Common myeloid progenitor, CD34-positive (primary cell): ENCODE measurements at regions not wholly inside any gene's neighbourhood (a gene's known extent, or its start where the extent isn't known, plus 50 kb on each side); places are given as distances from the start of the nearest gene placed in this dataset.

ENCODE experiments used
- CTCF ChIA-PET: fragments of 350-600 bp; sonication (Branson Sonifier 250); formaldehyde crosslinking; loops from one replicate; lab custom pipeline; 2021; ENCODE audit warnings: antibody characterized with exemption; lab: Charles Lee
- POLR2A ChIA-PET: fragments of 350-600 bp; sonication (Branson Sonifier 250); formaldehyde crosslinking; loops from one replicate; lab custom pipeline; 2021; ENCODE audit warnings: antibody characterized with exemption; lab: Charles Lee
- DNase-seq, 3 donors: peaks; one replicate each; pipeline versions ENCODE4 v3.0.0 to v3.0.0-alpha.2; 2013
- H3K27ac ChIP-seq, 2 experiments: 1 replicate in 1 of 2; 2 replicates in 1 of 2; pipeline ENCODE4 v1.7.0; 2013; ENCODE audit warnings: inconsistent platforms in 2 of 2, low read length in 2 of 2, mild to moderate bottlenecking in 2 of 2, low read depth in 1 of 2, moderate library complexity in 1 of 2; ENCODE audit not compliant: severe bottlenecking in 2 of 2, insufficient read depth in 1 of 2, poor library complexity in 1 of 2
- H3K27me3 ChIP-seq, 5 experiments: replicated peaks in 2 of 5; 1 replicate in 3 of 5; 2 replicates in 2 of 5; pipeline versions ENCODE4 v1.6.1 to v1.7.0; 2013; ENCODE audit warnings: low read length in 4 of 5, mild to moderate bottlenecking in 2 of 5, moderate library complexity in 2 of 5, inconsistent platforms in 1 of 5; ENCODE audit not compliant: insufficient read depth in 5 of 5, control insufficient read depth in 4 of 5
- H3K36me3 ChIP-seq, 4 experiments: 1 replicate in 2 of 4; 2 replicates in 2 of 4; pipeline versions ENCODE4 v1.6.1 to v1.7.0; 2013; ENCODE audit warnings: low read length in 3 of 4, control low read depth in 1 of 4, mild to moderate bottlenecking in 1 of 4; ENCODE audit not compliant: control insufficient read depth in 4 of 4, insufficient read depth in 4 of 4
- H3K4me1 ChIP-seq, 4 experiments: 1 replicate in 3 of 4; 2 replicates in 1 of 4; pipeline versions ENCODE4 v1.6.1 to v1.7.1; 2013; ENCODE audit warnings: low read length in 3 of 4, mild to moderate bottlenecking in 3 of 4, control low read depth in 1 of 4, inconsistent platforms in 1 of 4, moderate library complexity in 1 of 4; ENCODE audit not compliant: control insufficient read depth in 4 of 4, insufficient read depth in 4 of 4; ENCODE audit errors: control extremely low read depth in 1 of 4
- H3K4me3 ChIP-seq, 7 experiments: 1 replicate in 4 of 7; 2 replicates in 3 of 7; pipeline versions ENCODE4 v1.5.1 to v1.7.0; 2013; ENCODE audit warnings: mild to moderate bottlenecking in 7 of 7, low read length in 6 of 7, moderate library complexity in 6 of 7, inconsistent platforms in 2 of 7, low read depth in 2 of 7, control low read depth in 1 of 7; ENCODE audit not compliant: insufficient read depth in 4 of 7, control insufficient read depth in 1 of 7; ENCODE audit errors: extremely low read depth in 1 of 7
- H3K9me3 ChIP-seq, 5 experiments: 1 replicate in 4 of 5; 2 replicates in 1 of 5; pipeline versions ENCODE4 v1.6.1 to v1.7.1; 2013; ENCODE audit warnings: low read length in 4 of 5, mild to moderate bottlenecking in 2 of 5, inconsistent platforms in 1 of 5, low read depth in 1 of 5, moderate library complexity in 1 of 5; ENCODE audit not compliant: control insufficient read depth in 4 of 5, insufficient read depth in 2 of 5; ENCODE audit errors: control extremely low read depth in 1 of 5
- WGBS: methylation state at CpG from one replicate; pipeline ENCODE4 v1.1.5; 2013; ENCODE audit not compliant: insufficient coverage; 5-methylcytosine and 5-hydroxymethylcytosine counted together

- no peak overlapping the region for H3K4me3 ChIP-seq
- no CpG with 5 or more reads among the region's 4 CpGs for WGBS
- H3K4me1 ChIP-seq: peaks cover 0 to 2% (median 0%) of the 10 kb centered on the region in 4 experiments
- peaks cover 0 to 3% (median 0%) of the 10 kb centered on the region in 5 experiments for H3K27me3 ChIP-seq
- no peaks in the 10 kb centered on the region for H3K36me3 ChIP-seq
- POLR2A ChIA-PET: no interaction called here
- CTCF ChIA-PET: no interaction called here
- no peaks in the 10 kb centered on the region for H3K9me3 ChIP-seq
- peak in 1 of 3 donors; percentile 8 for DNase-seq
- no peak overlapping the region for H3K27ac ChIP-seq
Observed at GRCh38 chr5:118233606-118234005, 754.7 kb downstream of the DTWD2 start.

- H3K36me3 ChIP-seq: no peaks in the 10 kb centered on the region
- H3K27me3 ChIP-seq: no peaks in the 10 kb centered on the region
- 93% methylated on average over 2 of the region's 2 CpGs for WGBS
- H3K27ac ChIP-seq: no peak overlapping the region
- no peaks in the 10 kb centered on the region for H3K4me1 ChIP-seq
- H3K9me3 ChIP-seq: peaks cover 0 to 5% (median 0%) of the 10 kb centered on the region in 5 experiments
- no peak overlapping the region for H3K4me3 ChIP-seq
- ChIA-PET POLR2A (no interaction called here), CTCF (no interaction called here)
- no peak for DNase-seq
Observed at GRCh38 chr5:118228489-118228888, 759.9 kb downstream of the DTWD2 start.

GRCh38 chr5:118224546-118224945 lies 763.8 kb downstream of the DTWD2 start:
- Histone ChIP-seq H3K27ac (no peak overlapping the region), H3K4me3 (no peak overlapping the region), H3K36me3 (no peaks in the 10 kb centered on the region), H3K27me3 (no peaks in the 10 kb centered on the region), H3K9me3 (peaks cover 0 to 5% (median 0%) of the 10 kb centered on the region in 5 experiments), H3K4me1 (no peaks in the 10 kb centered on the region)
- ChIA-PET POLR2A (no interaction called here), CTCF (no interaction called here)
- no peak for DNase-seq
- no CpG with 5 or more reads among the region's 3 CpGs for WGBS

- CTCF ChIA-PET: no interaction called here
- no CpG with 5 or more reads among the region's 2 CpGs for WGBS
- Histone ChIP-seq H3K36me3 (no peaks in the 10 kb centered on the region), H3K27ac (no peak overlapping the region), H3K9me3 (no peaks in the 10 kb centered on the region), H3K4me1 (no peaks in the 10 kb centered on the region), H3K27me3 (no peaks in the 10 kb centered on the region), H3K4me3 (no peak overlapping the region)
- no peak for DNase-seq
- POLR2A ChIA-PET: no interaction called here
Observed at GRCh38 chr5:118220556-118221195, 767.7 kb downstream of the DTWD2 start.

- no peak for DNase-seq
- no peak overlapping the region for H3K27ac ChIP-seq
- H3K27me3 ChIP-seq: no peaks in the 10 kb centered on the region
- ChIA-PET POLR2A (no interaction called here), CTCF (no interaction called here)
- H3K4me3 ChIP-seq: no peak overlapping the region
- H3K36me3 ChIP-seq: no peaks in the 10 kb centered on the region
- no peaks in the 10 kb centered on the region for H3K4me1 ChIP-seq
- H3K9me3 ChIP-seq: peaks cover 1 to 13% (median 6%) of the 10 kb centered on the region in 5 experiments
Observed at GRCh38 chr5:118211606-118212005, 776.7 kb downstream of the DTWD2 start.

GRCh38 chr5:118208031-118208453 lies 780.3 kb downstream of the DTWD2 start:
- no peaks in the 10 kb centered on the region for H3K36me3 ChIP-seq
- POLR2A ChIA-PET: no interaction called here
- CTCF ChIA-PET: no interaction called here
- H3K9me3 ChIP-seq: peaks cover 1 to 18% (median 6%) of the 10 kb centered on the region in 5 experiments
- 98% methylated on average over 13 of the region's 23 CpGs for WGBS
- no peak for DNase-seq
- H3K27ac ChIP-seq: no peak overlapping the region
- H3K27me3 ChIP-seq: no peaks in the 10 kb centered on the region
- no peaks in the 10 kb centered on the region for H3K4me1 ChIP-seq
- H3K4me3 ChIP-seq: no peak overlapping the region

GRCh38 chr5:118199801-118200200 lies 788.5 kb downstream of the DTWD2 start:
- H3K27me3 ChIP-seq: no peaks in the 10 kb centered on the region
- no peaks in the 10 kb centered on the region for H3K4me1 ChIP-seq
- DNase-seq: no peak
- H3K27ac ChIP-seq: no peak overlapping the region
- no CpG with 5 or more reads among the region's 2 CpGs for WGBS
- no peaks in the 10 kb centered on the region for H3K36me3 ChIP-seq
- peaks cover 0 to 6% (median 0%) of the 10 kb centered on the region in 5 experiments for H3K9me3 ChIP-seq
- no peak overlapping the region for H3K4me3 ChIP-seq
- ChIA-PET POLR2A (no interaction called here), CTCF (no interaction called here)
